ENCODE measurements at regions not wholly inside any gene's neighbourhood (a gene's known extent, or its start where the extent isn't known, plus 50 kb on each side); places are given as distances from the start of the nearest gene placed in this dataset.

GRCh38 chr10:10492420-10492819 lies 525.3 kb upstream of the CELF2 start:
- Histone ChIP-seq H3K27ac (no peak overlapping the region), H3K9ac (no peak overlapping the region), H3K9me3 (ENCODE audit: low read depth) (no peaks in the 10 kb centered on the region), H4K20me1 (ENCODE audit: low read depth) (no peaks in the 10 kb centered on the region), H3K27me3 (no peaks in the 10 kb centered on the region), H2AFZ (replicated peaks) (no peak overlapping the region), H3F3A (ENCODE audit: low read depth) (no peaks in the 10 kb centered on the region), H3K4me3 (no peak overlapping the region), H3K36me3 (no peaks in the 10 kb centered on the region), H3K4me2 (no peak overlapping the region), H3K79me2 (ENCODE audit: low read depth) (no peaks in the 10 kb centered on the region), H3K4me1 (peaks cover 11% of the 10 kb centered on the region)
- Mint-ChIP-seq H3K4me1 (no peaks in the 10 kb centered on the region), H3K9me3 (no peaks in the 10 kb centered on the region), H3K27me3 (ENCODE audit: insufficient read depth, low read depth) (peaks cover 2% of the 10 kb centered on the region), H3K27ac (no peak overlapping the region), H3K36me3 (no peaks in the 10 kb centered on the region), H3K4me3 (no peak overlapping the region)
- TF ChIP-seq EZH2 (IDR thresholded peaks at IDR 0.05): no peak
- TF ChIP-seq EZH2phosphoT487 (IDR thresholded peaks at IDR 0.05): no peak
- TF ChIP-seq, protein P1, sequence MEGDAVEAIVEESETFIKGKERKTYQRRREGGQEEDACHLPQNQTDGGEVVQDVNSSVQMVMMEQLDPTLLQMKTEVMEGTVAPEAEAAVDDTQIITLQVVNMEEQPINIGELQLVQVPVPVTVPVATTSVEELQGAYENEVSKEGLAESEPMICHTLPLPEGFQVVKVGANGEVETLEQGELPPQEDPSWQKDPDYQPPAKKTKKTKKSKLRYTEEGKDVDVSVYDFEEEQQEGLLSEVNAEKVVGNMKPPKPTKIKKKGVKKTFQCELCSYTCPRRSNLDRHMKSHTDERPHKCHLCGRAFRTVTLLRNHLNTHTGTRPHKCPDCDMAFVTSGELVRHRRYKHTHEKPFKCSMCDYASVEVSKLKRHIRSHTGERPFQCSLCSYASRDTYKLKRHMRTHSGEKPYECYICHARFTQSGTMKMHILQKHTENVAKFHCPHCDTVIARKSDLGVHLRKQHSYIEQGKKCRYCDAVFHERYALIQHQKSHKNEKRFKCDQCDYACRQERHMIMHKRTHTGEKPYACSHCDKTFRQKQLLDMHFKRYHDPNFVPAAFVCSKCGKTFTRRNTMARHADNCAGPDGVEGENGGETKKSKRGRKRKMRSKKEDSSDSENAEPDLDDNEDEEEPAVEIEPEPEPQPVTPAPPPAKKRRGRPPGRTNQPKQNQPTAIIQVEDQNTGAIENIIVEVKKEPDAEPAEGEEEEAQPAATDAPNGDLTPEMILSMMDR (IDR thresholded peaks at IDR 0.05): no peak
- DNase-seq (ENCODE audit: low spot score): no peak

DNA sequence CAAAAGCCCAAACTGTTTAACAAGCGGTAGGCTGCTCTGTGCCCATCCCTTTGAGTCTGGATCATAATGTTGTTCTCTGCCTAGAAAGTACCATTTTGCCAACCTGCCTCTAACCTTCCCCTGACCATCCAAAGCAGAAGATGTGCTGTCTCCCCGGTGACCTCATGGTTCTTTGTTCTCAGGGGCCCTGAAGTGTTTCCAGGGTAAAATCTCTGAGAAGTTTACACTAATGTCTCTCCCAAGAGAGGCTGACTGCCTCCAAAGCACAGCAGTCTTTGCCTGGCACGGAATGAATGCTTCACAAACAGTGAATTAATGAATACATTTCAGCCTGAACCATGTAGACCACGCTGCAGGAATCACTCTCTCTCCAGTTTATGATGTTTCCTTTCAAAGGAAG lies 523.8 kb upstream of the CELF2 start:
- Mint-ChIP-seq H3K4me3 (no peak overlapping the region), H3K4me1 (no peaks in the 10 kb centered on the region), H3K27ac (no peak overlapping the region), H3K36me3 (no peaks in the 10 kb centered on the region), H3K9me3 (no peaks in the 10 kb centered on the region), H3K27me3 (ENCODE audit: insufficient read depth, low read depth) (peaks cover 6% of the 10 kb centered on the region)
- H3K4me2 ChIP-seq: no peak overlapping the region
- H3K79me2 ChIP-seq (ENCODE audit: low read depth): no peaks in the 10 kb centered on the region
- no peaks in the 10 kb centered on the region for H3K27me3 ChIP-seq
- DNase-seq (ENCODE audit: low spot score): no peak
- H4K20me1 ChIP-seq (ENCODE audit: low read depth): no peaks in the 10 kb centered on the region
- no peaks in the 10 kb centered on the region for H3F3A ChIP-seq (ENCODE audit: low read depth)
- no peak overlapping the region for H3K4me3 ChIP-seq
- no peak overlapping the region for H3K9ac ChIP-seq
- TF ChIP-seq, protein P1 (IDR thresholded peaks at IDR 0.05): no peak
- TF ChIP-seq EZH2 (IDR thresholded peaks at IDR 0.05) (no peak), EZH2phosphoT487 (IDR thresholded peaks at IDR 0.05) (no peak)
- H3K4me1 ChIP-seq: peaks cover 11% of the 10 kb centered on the region
- no peaks in the 10 kb centered on the region for H3K36me3 ChIP-seq
- H2AFZ ChIP-seq (replicated peaks): peak overlapping the region; percentile 79
- H3K9me3 ChIP-seq (ENCODE audit: low read depth): no peaks in the 10 kb centered on the region
- H3K27ac ChIP-seq: no peak overlapping the region

DNA sequence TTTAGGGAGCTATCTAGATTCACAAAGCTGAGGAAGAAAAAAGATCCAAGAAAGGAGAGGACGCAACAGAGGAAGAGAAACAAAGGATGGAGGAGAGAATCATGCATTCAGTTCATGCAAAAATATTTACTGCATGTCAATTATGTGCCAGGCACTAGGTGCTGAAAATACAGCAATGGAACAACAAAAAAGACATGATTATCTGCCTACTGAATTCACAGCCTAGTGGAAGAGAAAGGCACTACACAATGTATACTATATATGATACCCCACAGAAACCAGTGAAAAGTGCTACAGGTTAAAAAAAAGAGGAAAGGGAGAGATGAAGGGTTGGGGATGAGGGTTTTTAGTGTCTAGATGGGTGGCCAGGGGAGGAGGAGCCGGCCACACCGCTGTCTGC lies 520.4 kb upstream of the CELF2 start:
- Histone ChIP-seq H3K27me3 (no peaks in the 10 kb centered on the region), H4K20me1 (ENCODE audit: low read depth) (no peaks in the 10 kb centered on the region), H3K4me1 (peaks cover under 1% of the 10 kb centered on the region), H3F3A (ENCODE audit: low read depth) (no peaks in the 10 kb centered on the region), H3K4me2 (no peak overlapping the region), H3K36me3 (no peaks in the 10 kb centered on the region), H3K9ac (no peak overlapping the region), H3K4me3 (no peak overlapping the region), H2AFZ (replicated peaks) (no peak overlapping the region), H3K79me2 (ENCODE audit: low read depth) (no peaks in the 10 kb centered on the region), H3K27ac (no peak overlapping the region), H3K9me3 (ENCODE audit: low read depth) (no peaks in the 10 kb centered on the region)
- Mint-ChIP-seq H3K9me3 (peaks cover 6% of the 10 kb centered on the region), H3K4me1 (no peaks in the 10 kb centered on the region), H3K36me3 (no peaks in the 10 kb centered on the region), H3K27me3 (ENCODE audit: insufficient read depth, low read depth) (peaks cover 6% of the 10 kb centered on the region), H3K27ac (no peak overlapping the region), H3K4me3 (no peak overlapping the region)
- DNase-seq (ENCODE audit: low spot score): no peak
- TF ChIP-seq EZH2phosphoT487 (IDR thresholded peaks at IDR 0.05) (no peak), EZH2 (IDR thresholded peaks at IDR 0.05) (no peak)
- TF ChIP-seq, protein P1 (IDR thresholded peaks at IDR 0.05): peak; percentile 16

Measured in neural progenitor cell (in vitro differentiated cells).